ENCODE measurements at regions not wholly inside any gene's neighbourhood (a gene's known extent, or its start where the extent isn't known, plus 50 kb on each side); places are given as distances from the start of the nearest gene placed in this dataset.

- DNase-seq (ENCODE audit: extremely low read depth in 1 of 4, low spot score in 3 of 4) (no peak), ATAC-seq (no peak), FAIRE-seq (no peak)
- H3K27me3 ChIP-seq (ENCODE audit: control insufficient read depth in 2 of 2, insufficient read depth in 2 of 2, low read length in 2 of 2), result no peaks in the 10 kb centered on the region
- H3K4me1 ChIP-seq (replicated peaks in 1 of 2; ENCODE audit: control insufficient read depth in 2 of 2, insufficient read depth in 2 of 2, low read length in 2 of 2), result no peaks in the 10 kb centered on the region
- no peak overlapping the region for H2AFZ ChIP-seq (ENCODE audit: low read depth, low read length)
- no peaks in the 10 kb centered on the region for H4K20me1 ChIP-seq (replicated peaks; ENCODE audit: control insufficient read depth, insufficient read depth, low read length)
- no peaks in the 10 kb centered on the region for H3K36me3 ChIP-seq (ENCODE audit: control insufficient read depth, insufficient read depth, low read length)
- no peak overlapping the region for H3K4me2 ChIP-seq (ENCODE audit: insufficient read depth, low read length)
- intact Hi-C loops (cut with micrococcal nuclease) (no loop called here), in situ Hi-C loops (cut with MboI) (no loop called here)
- no TSS peak for BruUV-seq (replicated peaks)
- no peaks in the 10 kb centered on the region for H3K9me1 ChIP-seq (ENCODE audit: control insufficient read depth, insufficient read depth, low read length)
- H3K4me3 ChIP-seq, result no peak overlapping the region
- H3K9me3 ChIP-seq (replicated peaks; ENCODE audit: control insufficient read depth, insufficient read depth, low read depth, low read length), result peaks cover 5% of the 10 kb centered on the region
- ChIA-PET POLR2A (no interaction called here), CTCF (ENCODE audit: low intra/inter-chr PET ratio) (no interaction called here)
- no peak overlapping the region for H3K27ac ChIP-seq (ENCODE audit: extremely low read depth, low read depth, low read length)
- H3K79me2 ChIP-seq (ENCODE audit: control insufficient read depth, insufficient read depth, low read length), result no peaks in the 10 kb centered on the region
- no peak overlapping the region for H3K9ac ChIP-seq (ENCODE audit: insufficient read depth in 1 of 2, low read depth in 2 of 2, low read length in 2 of 2)
- TF ChIP-seq TEAD2 (tag; IDR thresholded peaks at IDR 0.05) (no peak), ELF1 (tag; IDR thresholded peaks at IDR 0.05) (no peak), TRIM28 (IDR thresholded peaks at IDR 0.05) (0 out of 2 replicates have a peak, but pooled peaks have one; percentile 40)
Observed at GRCh38 chr9:93875330-93875729, 79.8 kb downstream of the BARX1 start.

GRCh38 chr9:93874242-93874641 is 80.9 kb downstream of the BARX1 start:
- no TSS peak for BruUV-seq (replicated peaks)
- FAIRE-seq (no peak), DNase-seq (ENCODE audit: extremely low read depth in 1 of 4, low spot score in 3 of 4) (no peak), ATAC-seq (no peak)
- intact Hi-C loops (cut with micrococcal nuclease) (no loop called here), in situ Hi-C loops (cut with MboI) (no loop called here)
- Histone ChIP-seq H3K9me3 (replicated peaks; ENCODE audit: control insufficient read depth, insufficient read depth, low read depth, low read length) (peaks cover 5% of the 10 kb centered on the region), H3K4me1 (replicated peaks in 1 of 2; ENCODE audit: control insufficient read depth in 2 of 2, insufficient read depth in 2 of 2, low read length in 2 of 2) (no peaks in the 10 kb centered on the region), H4K20me1 (replicated peaks; ENCODE audit: control insufficient read depth, insufficient read depth, low read length) (no peaks in the 10 kb centered on the region), H3K4me2 (ENCODE audit: insufficient read depth, low read length) (no peak overlapping the region), H3K36me3 (ENCODE audit: control insufficient read depth, insufficient read depth, low read length) (no peaks in the 10 kb centered on the region), H3K4me3 (no peak overlapping the region), H2AFZ (ENCODE audit: low read depth, low read length) (no peak overlapping the region), H3K27ac (ENCODE audit: extremely low read depth, low read depth, low read length) (no peak overlapping the region), H3K9ac (ENCODE audit: insufficient read depth in 1 of 2, low read depth in 2 of 2, low read length in 2 of 2) (no peak overlapping the region), H3K27me3 (ENCODE audit: control insufficient read depth in 2 of 2, insufficient read depth in 2 of 2, low read length in 2 of 2) (no peaks in the 10 kb centered on the region), H3K9me1 (ENCODE audit: control insufficient read depth, insufficient read depth, low read length) (no peaks in the 10 kb centered on the region), H3K79me2 (ENCODE audit: control insufficient read depth, insufficient read depth, low read length) (no peaks in the 10 kb centered on the region)
- ChIA-PET POLR2A (no interaction called here), CTCF (ENCODE audit: low intra/inter-chr PET ratio) (no interaction called here)
- peak in 1 of 2 experiments; percentile 58; a peak in 1 of 3 replicates for TF ChIP-seq CBX3 (IDR thresholded peaks at IDR 0.05; ENCODE audit: borderline replicate concordance in 1 of 2, low read length in 2 of 2)
- TF ChIP-seq, protein P1, sequence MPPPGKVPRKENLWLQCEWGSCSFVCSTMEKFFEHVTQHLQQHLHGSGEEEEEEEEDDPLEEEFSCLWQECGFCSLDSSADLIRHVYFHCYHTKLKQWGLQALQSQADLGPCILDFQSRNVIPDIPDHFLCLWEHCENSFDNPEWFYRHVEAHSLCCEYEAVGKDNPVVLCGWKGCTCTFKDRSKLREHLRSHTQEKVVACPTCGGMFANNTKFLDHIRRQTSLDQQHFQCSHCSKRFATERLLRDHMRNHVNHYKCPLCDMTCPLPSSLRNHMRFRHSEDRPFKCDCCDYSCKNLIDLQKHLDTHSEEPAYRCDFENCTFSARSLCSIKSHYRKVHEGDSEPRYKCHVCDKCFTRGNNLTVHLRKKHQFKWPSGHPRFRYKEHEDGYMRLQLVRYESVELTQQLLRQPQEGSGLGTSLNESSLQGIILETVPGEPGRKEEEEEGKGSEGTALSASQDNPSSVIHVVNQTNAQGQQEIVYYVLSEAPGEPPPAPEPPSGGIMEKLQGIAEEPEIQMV (tag; conservative IDR thresholded peaks at IDR 0.05; ENCODE audit: low read depth), result no peak
